DOHH2 (cell line): ENCODE measurements at regions not wholly inside any gene's neighbourhood (a gene's known extent, or its start where the extent isn't known, plus 50 kb on each side); places are given as distances from the start of the nearest gene placed in this dataset.

ENCODE experiments used
- H3F3A ChIP-seq: fragments of 200-600 bp; sonication (generic), shearing (Covaris generic); 2 replicates; pipeline ENCODE4 v1.6.0; 2016; ENCODE audit warnings: antibody characterized with exemption, mild to moderate bottlenecking; ENCODE audit not compliant: control insufficient read depth, insufficient read depth
- H3K27ac ChIP-seq: fragments of 200-600 bp; sonication (generic); 2 replicates; pipeline ENCODE4 v1.5.1; 2014; ENCODE audit warnings: low read depth, mild to moderate bottlenecking, low read length, moderate library complexity
- H3K27me3 ChIP-seq: fragments of 200-600 bp; sonication (generic); 2 replicates; pipeline ENCODE4 v1.6.1; 2014; ENCODE audit warnings: mild to moderate bottlenecking, low read length, mixed read lengths; ENCODE audit not compliant: control insufficient read depth
- H3K36me3 ChIP-seq: fragments of 200-600 bp; sonication (generic); 2 replicates; pipeline ENCODE4 v1.6.1; 2014; ENCODE audit warnings: mild to moderate bottlenecking, low read length, moderate library complexity, mixed read lengths; ENCODE audit not compliant: control insufficient read depth
- H3K4me1 ChIP-seq: fragments of 200-600 bp; sonication (generic); 2 replicates; pipeline ENCODE4 v1.6.1; 2014; ENCODE audit warnings: mild to moderate bottlenecking, low read length, mixed read lengths; ENCODE audit not compliant: control insufficient read depth
- H3K4me2 ChIP-seq: fragments of 200-600 bp; sonication (generic); 2 replicates; pipeline ENCODE4 v1.6.0; 2014; ENCODE audit warnings: mild to moderate bottlenecking, low read length, moderate library complexity
- H3K4me3 ChIP-seq: fragments of 200-600 bp; sonication (generic); 2 replicates; pipeline ENCODE4 v1.5.1; 2014; ENCODE audit warnings: mild to moderate bottlenecking, low read length, mixed read lengths
- H3K79me2 ChIP-seq: fragments of 200-600 bp; sonication (generic); 2 replicates; pipeline ENCODE4 v1.6.1; 2014; ENCODE audit warnings: mild to moderate bottlenecking, low read length, mixed read lengths; ENCODE audit not compliant: control insufficient read depth
- H3K9me2 ChIP-seq: fragments of 200-600 bp; sonication (generic); replicated peaks from 2 replicates; pipeline ENCODE4 v1.6.1; 2014; ENCODE audit warnings: mild to moderate bottlenecking, low read length, mixed read lengths; ENCODE audit not compliant: control insufficient read depth
- H3K9me3 ChIP-seq: fragments of 200-600 bp; sonication (generic); 2 replicates; pipeline ENCODE4 v1.6.1; 2014; ENCODE audit warnings: antibody characterized with exemption, low read length, mixed read lengths; ENCODE audit not compliant: control insufficient read depth, insufficient read depth
- H4K20me1 ChIP-seq: fragments of 200-600 bp; sonication (generic); 2 replicates; pipeline ENCODE4 v1.6.0; 2014; ENCODE audit warnings: low read depth, mild to moderate bottlenecking, antibody characterized with exemption, low read length, moderate library complexity; ENCODE audit not compliant: control insufficient read depth, insufficient read depth
- CTCF ChIP-seq: fragments of 200-600 bp; sonication (generic); IDR thresholded peaks from one replicate; pipeline ENCODE4 v1.5.1; 2014; ENCODE audit warnings: antibody characterized with exemption, mild to moderate bottlenecking, low read depth, low read length; ENCODE audit not compliant: poor library complexity, severe bottlenecking
- EZH2phosphoT487 ChIP-seq: fragments of 200-600 bp; sonication (generic); IDR thresholded peaks from 2 replicates; pipeline ENCODE4 v1.6.1; 2017; ENCODE audit warnings: borderline replicate concordance, mild to moderate bottlenecking, antibody characterized with exemption, low read length, moderate library complexity, mixed read lengths

GRCh38 chr16:82298472-82298871 is 128.4 kb upstream of the MPHOSPH6 start:
- TF ChIP-seq EZH2phosphoT487: no peak
- TF ChIP-seq CTCF: no peak
- H3K79me2 ChIP-seq: no peaks in the 10 kb centered on the region
- H3K4me3 ChIP-seq: no peak overlapping the region

GRCh38 chr16:82295290-82296201 is 125.5 kb upstream of the MPHOSPH6 start:
- H3K27ac ChIP-seq: no peak overlapping the region
- H4K20me1 ChIP-seq: no peaks in the 10 kb centered on the region
- TF ChIP-seq CTCF (no peak), EZH2phosphoT487 (no peak)
- H3K9me2 ChIP-seq: no peaks in the 10 kb centered on the region
- no peak overlapping the region for H3K4me2 ChIP-seq
- no peak overlapping the region for H3K4me3 ChIP-seq
- no peaks in the 10 kb centered on the region for H3F3A ChIP-seq
- H3K9me3 ChIP-seq: no peaks in the 10 kb centered on the region
- no peaks in the 10 kb centered on the region for H3K36me3 ChIP-seq
- no peaks in the 10 kb centered on the region for H3K4me1 ChIP-seq
- no peaks in the 10 kb centered on the region for H3K79me2 ChIP-seq
- no peaks in the 10 kb centered on the region for H3K27me3 ChIP-seq

More at GRCh38 chr16:82298472-82298871, 128.4 kb upstream of the MPHOSPH6 start:
- H3K27me3 ChIP-seq: no peaks in the 10 kb centered on the region
- no peaks in the 10 kb centered on the region for H3K4me1 ChIP-seq
- H3K4me2 ChIP-seq: no peak overlapping the region
- H3F3A ChIP-seq: no peaks in the 10 kb centered on the region
- H4K20me1 ChIP-seq: no peaks in the 10 kb centered on the region
- no peaks in the 10 kb centered on the region for H3K36me3 ChIP-seq
- no peak overlapping the region for H3K27ac ChIP-seq
- no peaks in the 10 kb centered on the region for H3K9me2 ChIP-seq
- H3K9me3 ChIP-seq: no peaks in the 10 kb centered on the region

- H4K20me1 ChIP-seq: no peaks in the 10 kb centered on the region
- no peaks in the 10 kb centered on the region for H3K36me3 ChIP-seq
- H3K27me3 ChIP-seq: no peaks in the 10 kb centered on the region
- H3K9me3 ChIP-seq: no peaks in the 10 kb centered on the region
- no peak overlapping the region for H3K27ac ChIP-seq
- no peaks in the 10 kb centered on the region for H3K4me1 ChIP-seq
- no peak overlapping the region for H3K4me3 ChIP-seq
- no peak for TF ChIP-seq CTCF
- TF ChIP-seq EZH2phosphoT487: no peak
- H3F3A ChIP-seq: no peaks in the 10 kb centered on the region
- no peaks in the 10 kb centered on the region for H3K9me2 ChIP-seq
- H3K79me2 ChIP-seq: no peaks in the 10 kb centered on the region
- H3K4me2 ChIP-seq: no peak overlapping the region
Measured at GRCh38 chr16:82293671-82294070, 123.6 kb upstream of the MPHOSPH6 start.
